Vagina (tissue), 2 donors: ENCODE measurements at regions not wholly inside any gene's neighbourhood (a gene's known extent, or its start where the extent isn't known, plus 50 kb on each side); places are given as distances from the start of the nearest gene placed in this dataset.

Experiments
- POLR2A ChIP-seq, 2 donors: fragments of 450-650 bp; IDR thresholded peaks; one replicate each; pipeline ENCODE4 v1.6.1; 2017; ENCODE audit warnings: antibody characterized with exemption in 2 of 2, mild to moderate bottlenecking in 2 of 2, moderate library complexity in 2 of 2
- POLR2AphosphoS5 ChIP-seq, 2 donors: sonication (generic); formaldehyde crosslinking; IDR thresholded peaks; one replicate each; pipeline ENCODE4 v1.9.0; 2017; ENCODE audit warnings: antibody characterized with exemption in 2 of 2, mild to moderate bottlenecking in 2 of 2, low read depth in 1 of 2; ENCODE audit not compliant: insufficient read depth in 1 of 2
- TF ChIP-seq, protein P1 (sequence below), 3 experiments: fragments of 450-650 bp in 2 of 3; fragments of 200-600 bp in 1 of 3; sonication (generic) in 1 of 3; IDR thresholded peaks; one replicate each; pipeline ENCODE4 v1.5.1; 2017 to 2019; ENCODE audit warnings: antibody characterized with exemption in 3 of 3, mild to moderate bottlenecking in 2 of 3, moderate library complexity in 2 of 3

DNA sequence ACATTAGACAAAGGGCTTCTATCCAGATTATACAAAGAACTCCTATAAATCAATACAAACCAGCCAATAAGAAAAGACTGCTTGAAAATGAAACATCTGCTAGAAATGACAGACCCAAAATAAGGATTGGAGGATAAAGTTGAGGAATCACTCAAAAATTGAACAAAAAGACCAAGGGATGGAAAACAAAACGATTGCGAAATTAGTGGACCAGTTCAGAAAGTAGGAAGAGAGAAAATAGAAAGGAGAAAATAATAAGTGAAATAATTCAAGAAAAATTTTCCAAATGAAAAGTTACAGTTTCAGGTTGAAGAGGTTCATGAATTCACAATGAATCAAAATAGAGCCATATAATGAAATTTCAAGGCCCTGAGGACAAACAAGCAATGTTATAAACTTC is 115.8 kb upstream of the CTBP2 start:
- TF ChIP-seq POLR2AphosphoS5 (IDR thresholded peaks at IDR 0.05; ENCODE audit: insufficient read depth in 1 of 2, low read depth in 1 of 2) (no peak), POLR2A (IDR thresholded peaks at IDR 0.05) (no peak)
- TF ChIP-seq, protein P1, sequence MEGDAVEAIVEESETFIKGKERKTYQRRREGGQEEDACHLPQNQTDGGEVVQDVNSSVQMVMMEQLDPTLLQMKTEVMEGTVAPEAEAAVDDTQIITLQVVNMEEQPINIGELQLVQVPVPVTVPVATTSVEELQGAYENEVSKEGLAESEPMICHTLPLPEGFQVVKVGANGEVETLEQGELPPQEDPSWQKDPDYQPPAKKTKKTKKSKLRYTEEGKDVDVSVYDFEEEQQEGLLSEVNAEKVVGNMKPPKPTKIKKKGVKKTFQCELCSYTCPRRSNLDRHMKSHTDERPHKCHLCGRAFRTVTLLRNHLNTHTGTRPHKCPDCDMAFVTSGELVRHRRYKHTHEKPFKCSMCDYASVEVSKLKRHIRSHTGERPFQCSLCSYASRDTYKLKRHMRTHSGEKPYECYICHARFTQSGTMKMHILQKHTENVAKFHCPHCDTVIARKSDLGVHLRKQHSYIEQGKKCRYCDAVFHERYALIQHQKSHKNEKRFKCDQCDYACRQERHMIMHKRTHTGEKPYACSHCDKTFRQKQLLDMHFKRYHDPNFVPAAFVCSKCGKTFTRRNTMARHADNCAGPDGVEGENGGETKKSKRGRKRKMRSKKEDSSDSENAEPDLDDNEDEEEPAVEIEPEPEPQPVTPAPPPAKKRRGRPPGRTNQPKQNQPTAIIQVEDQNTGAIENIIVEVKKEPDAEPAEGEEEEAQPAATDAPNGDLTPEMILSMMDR (IDR thresholded peaks at IDR 0.05), result no peak
